ENCODE measurements at regions not wholly inside any gene's neighbourhood (a gene's known extent, or its start where the extent isn't known, plus 50 kb on each side); places are given as distances from the start of the nearest gene placed in this dataset.

GRCh38 chr2:9738535-9739496, 104.5 kb upstream of the TAF1B start:
- DNase-seq: peak; percentile 91 to 99 (median 93)

- DNase-seq: peak in 2 of 3 donors; percentile 40 to 44
These were observed 103.7 kb upstream of the TAF1B start for GRCh38 chr2:9739531-9739964.

GRCh38 chr2:9740382-9741073, 102.7 kb upstream of the TAF1B start:
- DNase-seq: no peak

GRCh38 chr2:9741110-9741509, 102.2 kb upstream of the TAF1B start:
- DNase-seq: no peak

- no peak for DNase-seq
These were observed 100.7 kb upstream of the TAF1B start for GRCh38 chr2:9742601-9743000.

GRCh38 chr2:9744256-9745004, 98.8 kb upstream of the TAF1B start:
- no peak for DNase-seq

- DNase-seq: no peak
These were observed 97.9 kb upstream of the TAF1B start for GRCh38 chr2:9745153-9745899.

GRCh38 chr2:9747396-9747795, 95.9 kb upstream of the TAF1B start:
- DNase-seq: no peak

GRCh38 chr2:9748577-9748976, 94.7 kb upstream of the TAF1B start:
- peak in 1 of 3 donors; percentile 51 for DNase-seq

GRCh38 chr2:9749546-9750223, 93.6 kb upstream of the TAF1B start:
- no peak for DNase-seq

GRCh38 chr2:9750224-9751215, 92.8 kb upstream of the TAF1B start:
- DNase-seq: no peak

- DNase-seq: no peak
These were observed 91.4 kb upstream of the TAF1B start for GRCh38 chr2:9751831-9752230.

- peak; percentile 85 to 93 (median 89) for DNase-seq
These were observed 90.6 kb upstream of the TAF1B start for GRCh38 chr2:9752441-9753275.

GRCh38 chr2:9753276-9753600, 90.0 kb upstream of the TAF1B start:
- DNase-seq: peak; percentile 91 to 98 (median 96)

- DNase-seq: peak; percentile 38 to 61 (median 47)
These were observed 89.4 kb upstream of the TAF1B start for GRCh38 chr2:9753665-9754531.

- no peak for DNase-seq
These were observed 88.8 kb upstream of the TAF1B start for GRCh38 chr2:9754532-9754887.

- DNase-seq: no peak
These were observed 88.3 kb upstream of the TAF1B start for GRCh38 chr2:9755008-9755407.

- no peak for DNase-seq
These were observed 87.6 kb upstream of the TAF1B start for GRCh38 chr2:9755638-9756037.

Measured in suppressor macrophage treated with lipopolysaccharide for 1 hour (primary cell).